ENCODE measurements at regions not wholly inside any gene's neighbourhood (a gene's known extent, or its start where the extent isn't known, plus 50 kb on each side); places are given as distances from the start of the nearest gene placed in this dataset.

DNA sequence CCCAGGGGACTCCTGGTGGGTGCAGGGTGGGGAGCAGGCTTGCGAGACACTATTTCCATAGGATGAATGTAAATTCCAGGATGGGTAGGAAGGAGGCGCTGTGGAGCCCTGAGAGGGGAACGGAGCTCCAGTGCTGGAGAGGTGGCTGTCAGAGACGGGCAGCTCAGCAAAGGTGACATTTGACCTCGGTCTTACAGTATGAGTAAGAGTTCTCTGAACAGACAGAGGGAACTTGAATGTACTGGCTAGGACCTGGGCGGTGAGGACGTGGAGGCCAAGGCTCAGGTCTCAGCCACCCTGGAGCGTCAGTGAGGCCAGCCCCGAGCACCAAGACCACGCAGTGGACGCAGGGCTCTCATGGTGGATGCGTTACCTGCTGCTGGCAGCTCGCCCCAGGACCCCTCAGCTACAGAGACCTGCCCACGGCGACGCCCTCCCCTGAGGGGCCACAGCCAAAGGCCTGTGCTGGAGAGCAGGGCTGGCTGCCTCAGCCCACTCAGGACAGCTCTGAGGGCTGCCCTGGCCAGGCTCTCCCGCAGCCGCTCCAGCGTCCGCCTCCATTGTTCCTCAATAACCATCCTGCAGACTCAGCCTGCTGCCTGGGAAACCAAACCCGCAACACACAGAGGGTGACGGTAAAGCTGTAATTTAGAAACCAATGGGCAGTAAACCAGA, 65.9 kb upstream of the TNRC6C start:
- TF ChIP-seq, protein P1, sequence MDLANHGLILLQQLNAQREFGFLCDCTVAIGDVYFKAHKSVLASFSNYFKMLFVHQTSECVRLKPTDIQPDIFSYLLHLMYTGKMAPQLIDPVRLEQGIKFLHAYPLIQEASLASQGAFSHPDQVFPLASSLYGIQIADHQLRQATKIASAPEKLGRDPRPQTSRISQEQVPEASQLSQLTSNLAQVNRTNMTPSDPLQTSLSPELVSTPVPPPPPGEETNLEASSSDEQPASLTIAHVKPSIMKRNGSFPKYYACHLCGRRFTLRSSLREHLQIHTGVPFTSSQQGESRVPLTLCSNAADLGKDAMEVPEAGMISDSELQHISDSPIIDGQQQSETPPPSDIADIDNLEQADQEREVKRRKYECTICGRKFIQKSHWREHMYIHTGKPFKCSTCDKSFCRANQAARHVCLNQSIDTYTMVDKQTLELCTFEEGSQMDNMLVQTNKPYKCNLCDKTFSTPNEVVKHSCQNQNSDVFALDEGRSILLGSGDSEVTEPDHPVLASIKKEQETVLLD (CRISPR knock-in tag; IDR thresholded peaks at IDR 0.05; ENCODE audit: low read depth), result no peak
- TF ChIP-seq CEBPG (CRISPR knock-in tag; IDR thresholded peaks at IDR 0.05), result no peak
- TF ChIP-seq SYNCRIP (IDR thresholded peaks at IDR 0.05; ENCODE audit: insufficient read depth, low read depth, low read length), result no peak
- TF ChIP-seq TCF7L2 (IDR thresholded peaks at IDR 0.05; ENCODE audit: low read depth, low read length), result no peak
- TF ChIP-seq CREB1 (IDR thresholded peaks at IDR 0.05), result no peak
- no peak for TF ChIP-seq CREB1 (CRISPR knock-in tag; IDR thresholded peaks at IDR 0.05)
- no peak for TF ChIP-seq PRPF4 (IDR thresholded peaks at IDR 0.05; ENCODE audit: low read depth, low read length, poor library complexity, severe bottlenecking)
- TF ChIP-seq FOXA1 (IDR thresholded peaks at IDR 0.05), result no peak
- TF ChIP-seq FOXA1 (CRISPR knock-in tag; IDR thresholded peaks at IDR 0.05), result no peak
- TF ChIP-seq CBFB (CRISPR knock-in tag; IDR thresholded peaks at IDR 0.05), result no peak

Measured in HepG2 (cell line).